HepG2 (cell line): ENCODE measurements at regions not wholly inside any gene's neighbourhood (a gene's known extent, or its start where the extent isn't known, plus 50 kb on each side); places are given as distances from the start of the nearest gene placed in this dataset.

Experiments used
- ATAC-seq: fragments of 200-7000 bp; cut with Tn5 transposase; 3 replicates; pipeline ENCODE4 v1.9.1; 2020; ENCODE audit warnings: mild to moderate bottlenecking, moderate library complexity
- BruUV-seq: library from RNA; stranded (reverse); fragments of 400-500 nt; replicated peaks from 2 replicates; lab custom pipeline; 2021; lab: Mats Ljungman, UMichigan
- CTCF ChIA-PET: fragments of 300-600 bp; formaldehyde crosslinking; extraction: SDS; loops from one replicate; lab custom pipeline; 2021; ENCODE audit warnings: low total read pairs, inconsistent platforms, low intra/inter-chr PET ratio; lab: Yijun Ruan, JAX
- POLR2A ChIA-PET: fragments of 350-600 bp; sonication (Branson Sonifier 250); formaldehyde crosslinking; loops from one replicate; lab custom pipeline; 2020; ENCODE audit warnings: antibody characterized with exemption, inconsistent platforms; lab: Yijun Ruan, JAX
- DNase-seq: peaks from one replicate; pipeline ENCODE4 v3.0.0-alpha.2; 2015; ENCODE audit warnings: low spot score
- FAIRE-seq: peaks from 3 replicates; lab custom pipeline; 2011; peaks lifted over from hg19 to GRCh38; lab: Jason Lieb, UNC
- H2AFZ ChIP-seq: one replicate; pipeline ENCODE4 v1.6.1; 2011; ENCODE audit warnings: low read length, inconsistent platforms
- H3K27ac ChIP-seq: fragments of 300-600 bp; 3 replicates; pipeline ENCODE4 v1.8.0; 2011; ENCODE audit warnings: mixed run types, mild to moderate bottlenecking, mixed read lengths, low read length, inconsistent platforms; ENCODE audit not compliant: insufficient read depth; ENCODE audit errors: extremely low read length
- H3K27me3 ChIP-seq, 2 experiments: fragments of 200-600 bp in 1 of 2; 2 replicates in 1 of 2; 3 replicates in 1 of 2; pipeline versions ENCODE4 v1.6.0 to v1.8.0; 2011; ENCODE audit warnings: low read length in 2 of 2, mild to moderate bottlenecking in 2 of 2, moderate library complexity in 2 of 2, inconsistent platforms in 1 of 2; ENCODE audit not compliant: insufficient read depth in 2 of 2, control insufficient read depth in 1 of 2
- H3K36me3 ChIP-seq, 2 experiments: fragments of 200-600 bp in 1 of 2; replicated peaks in 1 of 2; 2 replicates in 1 of 2; 3 replicates in 1 of 2; pipeline versions ENCODE4 v1.5.1 to v1.8.0; 2011; ENCODE audit warnings: low read length in 2 of 2, inconsistent platforms in 1 of 2; ENCODE audit not compliant: insufficient read depth in 2 of 2, control insufficient read depth in 1 of 2
- H3K4me1 ChIP-seq: 2 replicates; pipeline ENCODE4 v1.5.1; 2012; ENCODE audit warnings: low read length, inconsistent platforms; ENCODE audit not compliant: insufficient read depth
- H3K4me2 ChIP-seq: 2 replicates; pipeline ENCODE4 v1.6.0; 2011; ENCODE audit warnings: low read depth, low read length, inconsistent platforms
- H3K4me3 ChIP-seq, 3 experiments: fragments of 200-600 bp in 1 of 3; sonication (generic), shearing (Covaris generic) in 1 of 3; replicated peaks in 1 of 3; 2 replicates each; pipeline ENCODE4 v1.5.1; 2011 to 2016; ENCODE audit warnings: low read length in 3 of 3, inconsistent platforms in 2 of 3, low read depth in 2 of 3, mild to moderate bottlenecking in 2 of 3, control low read depth in 1 of 3, mixed read lengths in 1 of 3; ENCODE audit not compliant: insufficient read depth in 1 of 3
- H3K79me2 ChIP-seq: one replicate; pipeline ENCODE4 v1.6.1; 2011; ENCODE audit warnings: low read length, inconsistent platforms; ENCODE audit not compliant: insufficient read depth
- H3K9ac ChIP-seq: 2 replicates; pipeline ENCODE4 v1.6.0; 2011; ENCODE audit warnings: mild to moderate bottlenecking, low read depth, low read length, inconsistent platforms; ENCODE audit not compliant: insufficient read depth
- H3K9me3 ChIP-seq: 2 replicates; pipeline ENCODE4 v1.5.1; 2012; ENCODE audit warnings: mild to moderate bottlenecking, low read length
- H4K20me1 ChIP-seq: 2 replicates; pipeline ENCODE4 v1.6.0; 2011; ENCODE audit warnings: inconsistent platforms, mild to moderate bottlenecking, low read length, moderate library complexity; ENCODE audit not compliant: insufficient read depth
- CHD4 ChIP-seq: fragments of 200-600 bp; sonication (generic); IDR thresholded peaks from 2 replicates; pipeline ENCODE4 v1.7.0; 2017; ENCODE audit warnings: mild to moderate bottlenecking, low read length, borderline replicate concordance
- JUND ChIP-seq: sonication (generic); formaldehyde crosslinking; IDR thresholded peaks from 2 replicates; pipeline ENCODE4 v1.8.0; 2022; ENCODE audit warnings: mild to moderate bottlenecking, missing genetic modification reagents
- WGBS: methylation state at CpG from one replicate; pipeline ENCODE4 v1.1.6; 2017; ENCODE audit warnings: low lambda C conversion rate; 5-methylcytosine and 5-hydroxymethylcytosine counted together
- in situ Hi-C: cut with HindIII; loops from 2 replicates; pipeline ENCODE4 v1.10.0; 2017; ENCODE audit warnings: low pct_unique_long_range_greater_than_20kb; ENCODE audit not compliant: extremely low pct_ligation_motif_present
- intact Hi-C: fragments of 100-400 bp; cut with micrococcal nuclease; formaldehyde crosslinking; loops from one replicate; pipeline ENCODE4 v1.10.0; 2022; ENCODE audit not compliant: unreplicated experiment
- TF ChIP-seq, protein P1 (sequence below): sonication (generic); formaldehyde crosslinking; IDR thresholded peaks from 2 replicates; pipeline ENCODE4 v1.5.1; 2020; ENCODE audit warnings: mild to moderate bottlenecking, missing genetic modification reagents, borderline replicate concordance
- TF ChIP-seq, protein P2 (sequence below): sonication (generic); formaldehyde crosslinking; IDR thresholded peaks from 2 replicates; pipeline ENCODE4 v1.9.0; 2021; ENCODE audit warnings: mild to moderate bottlenecking, missing genetic modification reagents

DNA sequence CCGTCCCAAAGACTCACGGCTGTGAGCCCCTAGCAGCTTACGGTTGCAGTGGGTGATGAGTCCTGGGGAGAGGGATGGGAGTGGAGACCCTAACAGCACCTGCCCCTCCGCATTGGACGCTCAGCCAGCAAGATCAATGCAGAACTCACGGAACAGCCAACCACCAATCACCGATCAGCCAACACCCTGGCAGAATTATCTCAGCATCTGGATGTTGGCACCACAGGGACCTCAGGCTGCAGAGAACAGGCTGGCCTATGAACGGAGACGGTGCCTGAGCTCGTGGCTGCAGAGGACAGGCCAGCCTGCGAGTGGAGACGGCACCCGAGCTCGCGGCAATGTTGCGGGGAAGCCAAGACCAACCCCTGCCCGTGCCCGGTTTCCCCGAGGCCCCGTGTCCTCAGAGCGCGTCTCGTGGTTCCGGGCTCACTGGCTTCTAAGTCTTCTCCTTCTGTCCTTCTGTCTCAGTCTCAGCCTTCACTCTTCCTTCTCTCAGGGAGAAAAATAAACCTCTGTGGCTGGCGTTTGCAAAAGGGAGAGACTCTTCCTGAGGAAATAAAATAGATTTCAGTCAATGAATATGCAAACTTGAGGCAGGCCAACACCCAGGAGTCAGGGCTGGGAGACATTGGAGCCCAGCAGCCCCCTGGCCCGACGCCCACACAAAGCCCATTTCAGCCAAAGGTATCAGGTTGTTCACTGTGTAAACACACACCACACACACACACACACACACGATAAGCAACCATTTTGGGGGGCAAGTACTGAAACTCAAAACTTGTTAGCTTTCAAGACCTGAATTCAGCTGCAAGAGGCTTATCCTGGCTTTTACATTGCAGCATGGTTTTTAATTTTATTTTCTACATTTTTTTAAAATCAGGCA is 67.8 kb downstream of the SIK1 start:
- TF ChIP-seq, protein P1, sequence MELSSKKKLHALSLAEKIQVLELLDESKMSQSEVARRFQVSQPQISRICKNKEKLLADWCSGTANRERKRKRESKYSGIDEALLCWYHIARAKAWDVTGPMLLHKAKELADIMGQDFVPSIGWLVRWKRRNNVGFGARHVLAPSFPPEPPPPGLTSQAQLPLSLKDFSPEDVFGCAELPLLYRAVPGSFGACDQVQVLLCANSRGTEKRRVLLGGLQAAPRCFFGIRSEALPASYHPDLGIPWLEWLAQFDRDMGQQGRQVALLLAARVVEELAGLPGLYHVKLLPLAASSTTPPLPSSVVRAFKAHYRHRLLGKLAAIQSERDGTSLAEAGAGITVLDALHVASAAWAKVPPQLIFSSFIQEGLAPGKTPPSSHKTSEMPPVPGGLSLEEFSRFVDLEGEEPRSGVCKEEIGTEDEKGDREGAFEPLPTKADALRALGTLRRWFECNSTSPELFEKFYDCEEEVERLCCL (CRISPR knock-in tag): no peak
- TF ChIP-seq JUND (CRISPR knock-in tag) (no peak), CHD4 (no peak)
- TF ChIP-seq, protein P2, sequence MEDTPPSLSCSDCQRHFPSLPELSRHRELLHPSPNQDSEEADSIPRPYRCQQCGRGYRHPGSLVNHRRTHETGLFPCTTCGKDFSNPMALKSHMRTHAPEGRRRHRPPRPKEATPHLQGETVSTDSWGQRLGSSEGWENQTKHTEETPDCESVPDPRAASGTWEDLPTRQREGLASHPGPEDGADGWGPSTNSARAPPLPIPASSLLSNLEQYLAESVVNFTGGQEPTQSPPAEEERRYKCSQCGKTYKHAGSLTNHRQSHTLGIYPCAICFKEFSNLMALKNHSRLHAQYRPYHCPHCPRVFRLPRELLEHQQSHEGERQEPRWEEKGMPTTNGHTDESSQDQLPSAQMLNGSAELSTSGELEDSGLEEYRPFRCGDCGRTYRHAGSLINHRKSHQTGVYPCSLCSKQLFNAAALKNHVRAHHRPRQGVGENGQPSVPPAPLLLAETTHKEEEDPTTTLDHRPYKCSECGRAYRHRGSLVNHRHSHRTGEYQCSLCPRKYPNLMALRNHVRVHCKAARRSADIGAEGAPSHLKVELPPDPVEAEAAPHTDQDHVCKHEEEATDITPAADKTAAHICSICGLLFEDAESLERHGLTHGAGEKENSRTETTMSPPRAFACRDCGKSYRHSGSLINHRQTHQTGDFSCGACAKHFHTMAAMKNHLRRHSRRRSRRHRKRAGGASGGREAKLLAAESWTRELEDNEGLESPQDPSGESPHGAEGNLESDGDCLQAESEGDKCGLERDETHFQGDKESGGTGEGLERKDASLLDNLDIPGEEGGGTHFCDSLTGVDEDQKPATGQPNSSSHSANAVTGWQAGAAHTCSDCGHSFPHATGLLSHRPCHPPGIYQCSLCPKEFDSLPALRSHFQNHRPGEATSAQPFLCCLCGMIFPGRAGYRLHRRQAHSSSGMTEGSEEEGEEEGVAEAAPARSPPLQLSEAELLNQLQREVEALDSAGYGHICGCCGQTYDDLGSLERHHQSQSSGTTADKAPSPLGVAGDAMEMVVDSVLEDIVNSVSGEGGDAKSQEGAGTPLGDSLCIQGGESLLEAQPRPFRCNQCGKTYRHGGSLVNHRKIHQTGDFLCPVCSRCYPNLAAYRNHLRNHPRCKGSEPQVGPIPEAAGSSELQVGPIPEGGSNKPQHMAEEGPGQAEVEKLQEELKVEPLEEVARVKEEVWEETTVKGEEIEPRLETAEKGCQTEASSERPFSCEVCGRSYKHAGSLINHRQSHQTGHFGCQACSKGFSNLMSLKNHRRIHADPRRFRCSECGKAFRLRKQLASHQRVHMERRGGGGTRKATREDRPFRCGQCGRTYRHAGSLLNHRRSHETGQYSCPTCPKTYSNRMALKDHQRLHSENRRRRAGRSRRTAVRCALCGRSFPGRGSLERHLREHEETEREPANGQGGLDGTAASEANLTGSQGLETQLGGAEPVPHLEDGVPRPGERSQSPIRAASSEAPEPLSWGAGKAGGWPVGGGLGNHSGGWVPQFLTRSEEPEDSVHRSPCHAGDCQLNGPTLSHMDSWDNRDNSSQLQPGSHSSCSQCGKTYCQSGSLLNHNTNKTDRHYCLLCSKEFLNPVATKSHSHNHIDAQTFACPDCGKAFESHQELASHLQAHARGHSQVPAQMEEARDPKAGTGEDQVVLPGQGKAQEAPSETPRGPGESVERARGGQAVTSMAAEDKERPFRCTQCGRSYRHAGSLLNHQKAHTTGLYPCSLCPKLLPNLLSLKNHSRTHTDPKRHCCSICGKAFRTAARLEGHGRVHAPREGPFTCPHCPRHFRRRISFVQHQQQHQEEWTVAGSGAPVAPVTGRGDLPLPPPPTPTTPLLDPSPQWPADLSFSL: no peak
- no TSS peak for BruUV-seq
- ChIA-PET POLR2A (no interaction called here), CTCF (no interaction called here)
- Histone ChIP-seq H3K27ac (no peak overlapping the region), H3K4me2 (no peak overlapping the region), H4K20me1 (no peaks in the 10 kb centered on the region), H2AFZ (no peak overlapping the region), H3K4me1 (peaks cover 39% of the 10 kb centered on the region), H3K4me3 (no peak overlapping the region), H3K9me3 (no peaks in the 10 kb centered on the region), H3K27me3 (peaks cover 9 to 56% of the 10 kb centered on the region in 2 experiments; a peak in 3 of 5 replicates), H3K9ac (no peak overlapping the region), H3K36me3 (no peaks in the 10 kb centered on the region), H3K79me2 (no peaks in the 10 kb centered on the region)
- in situ Hi-C loops: no loop called here
- 53% methylated on average over 13 of the region's 28 CpGs for WGBS
- no peak for ATAC-seq
- no peak for DNase-seq
- FAIRE-seq: no peak
- intact Hi-C loops: no loop called here
